Suprapubic skin (tissue), 3 donors: ENCODE measurements at regions not wholly inside any gene's neighbourhood (a gene's known extent, or its start where the extent isn't known, plus 50 kb on each side); places are given as distances from the start of the nearest gene placed in this dataset.

ENCODE experiments used
- EP300 ChIP-seq: sonication (generic); formaldehyde crosslinking; IDR thresholded peaks from one replicate; pipeline ENCODE4 v1.6.1; 2017; ENCODE audit warnings: antibody characterized with exemption
- TF ChIP-seq, protein P1 (sequence below), 2 donors: fragments of 200-600 bp in 1 of 2; fragments of 450-650 bp in 1 of 2; sonication (generic) in 1 of 2; IDR thresholded peaks; one replicate each; pipeline ENCODE4 v1.5.1; 2016 to 2019; ENCODE audit warnings: antibody characterized with exemption in 2 of 2, mild to moderate bottlenecking in 1 of 2, moderate library complexity in 1 of 2

DNA sequence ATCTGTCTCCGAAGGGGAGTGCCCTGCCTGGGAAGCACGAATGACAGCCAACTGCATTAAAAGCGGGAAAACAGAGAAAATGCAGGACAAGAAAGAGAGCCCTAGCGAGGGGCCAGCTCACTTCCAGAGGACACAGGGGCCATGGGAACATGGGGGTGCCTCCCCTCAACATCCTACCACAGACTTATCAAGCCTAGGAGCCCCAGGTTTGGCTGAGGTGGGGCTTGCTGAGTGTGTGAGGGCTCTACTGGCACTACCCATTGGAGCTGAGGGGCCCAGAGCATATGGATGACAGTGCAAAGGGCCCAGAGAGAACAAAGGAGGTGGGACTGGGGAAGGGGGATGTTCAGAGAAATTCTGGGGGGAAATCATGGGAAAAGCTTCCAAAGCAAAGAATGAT, 101.8 kb downstream of the PJA1 start:
- TF ChIP-seq, protein P1, sequence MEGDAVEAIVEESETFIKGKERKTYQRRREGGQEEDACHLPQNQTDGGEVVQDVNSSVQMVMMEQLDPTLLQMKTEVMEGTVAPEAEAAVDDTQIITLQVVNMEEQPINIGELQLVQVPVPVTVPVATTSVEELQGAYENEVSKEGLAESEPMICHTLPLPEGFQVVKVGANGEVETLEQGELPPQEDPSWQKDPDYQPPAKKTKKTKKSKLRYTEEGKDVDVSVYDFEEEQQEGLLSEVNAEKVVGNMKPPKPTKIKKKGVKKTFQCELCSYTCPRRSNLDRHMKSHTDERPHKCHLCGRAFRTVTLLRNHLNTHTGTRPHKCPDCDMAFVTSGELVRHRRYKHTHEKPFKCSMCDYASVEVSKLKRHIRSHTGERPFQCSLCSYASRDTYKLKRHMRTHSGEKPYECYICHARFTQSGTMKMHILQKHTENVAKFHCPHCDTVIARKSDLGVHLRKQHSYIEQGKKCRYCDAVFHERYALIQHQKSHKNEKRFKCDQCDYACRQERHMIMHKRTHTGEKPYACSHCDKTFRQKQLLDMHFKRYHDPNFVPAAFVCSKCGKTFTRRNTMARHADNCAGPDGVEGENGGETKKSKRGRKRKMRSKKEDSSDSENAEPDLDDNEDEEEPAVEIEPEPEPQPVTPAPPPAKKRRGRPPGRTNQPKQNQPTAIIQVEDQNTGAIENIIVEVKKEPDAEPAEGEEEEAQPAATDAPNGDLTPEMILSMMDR (IDR thresholded peaks at IDR 0.05) = no peak
- no peak for TF ChIP-seq EP300
